GM12878 (cell line): ENCODE measurements at regions not wholly inside any gene's neighbourhood (a gene's known extent, or its start where the extent isn't known, plus 50 kb on each side); places are given as distances from the start of the nearest gene placed in this dataset.

Source experiments
- BMI1 ChIP-seq: fragments of 450-650 bp; IDR thresholded peaks from 2 replicates; pipeline ENCODE4 v1.6.1; 2016; ENCODE audit warnings: mild to moderate bottlenecking, moderate library complexity, borderline replicate concordance
- CBFB ChIP-seq: IDR thresholded peaks from 2 replicates; pipeline ENCODE4 v1.6.1; 2016; ENCODE audit warnings: antibody characterized with exemption, low read depth
- CHD2 ChIP-seq: IDR thresholded peaks from 2 replicates; pipeline ENCODE4 v1.6.1; 2011; ENCODE audit warnings: low read depth, low read length, improper control_type of control experiment, borderline replicate concordance
- CREM ChIP-seq: IDR thresholded peaks from 2 replicates; pipeline ENCODE4 v1.6.1; 2014; ENCODE audit warnings: antibody characterized with exemption, low read depth
- EED ChIP-seq: sonication (generic); IDR thresholded peaks from 2 replicates; pipeline ENCODE4 v1.6.1; 2016; ENCODE audit warnings: antibody characterized with exemption, low read depth
- ELK1 ChIP-seq: IDR thresholded peaks from 2 replicates; pipeline ENCODE4 v1.6.1; 2012; ENCODE audit warnings: low read depth, low read length, improper control_type of control experiment
- FOS ChIP-seq: IDR thresholded peaks from 3 replicates; pipeline ENCODE4 v1.6.1; 2011; ENCODE audit warnings: borderline replicate concordance; ENCODE audit not compliant: insufficient read length; ENCODE audit errors: extremely low read depth
- FOXM1 ChIP-seq: IDR thresholded peaks from 2 replicates; pipeline ENCODE4 v1.6.1; 2012; ENCODE audit warnings: low read depth, mild to moderate bottlenecking, inconsistent platforms, low read length, moderate library complexity
- IRF5 ChIP-seq: fragments of 450-650 bp; IDR thresholded peaks from 2 replicates; pipeline ENCODE4 v1.6.1; 2017; ENCODE audit warnings: borderline replicate concordance
- JUNB ChIP-seq: IDR thresholded peaks from 2 replicates; pipeline ENCODE4 v1.6.1; 2016; ENCODE audit warnings: antibody characterized with exemption, mild to moderate bottlenecking
- JUND ChIP-seq: IDR thresholded peaks from 2 replicates; pipeline ENCODE4 v1.6.1; 2012; ENCODE audit warnings: low read depth, mild to moderate bottlenecking, low read length, improper control_type of control experiment, moderate library complexity
- KDM1A ChIP-seq: fragments of 200-600 bp; sonication (generic); IDR thresholded peaks from 2 replicates; pipeline ENCODE4 v1.6.1; 2016; ENCODE audit warnings: borderline replicate concordance
- MYC ChIP-seq: IDR thresholded peaks from 2 replicates; pipeline ENCODE4 v1.6.1; 2011; ENCODE audit warnings: mild to moderate bottlenecking, low read length, moderate library complexity, inconsistent platforms; ENCODE audit not compliant: insufficient read depth, insufficient replicate concordance, insufficient read length, severe bottlenecking
- NBN ChIP-seq: fragments of 450-650 bp; IDR thresholded peaks from 2 replicates; pipeline ENCODE4 v1.6.1; 2016
- NFIC ChIP-seq: IDR thresholded peaks from 2 replicates; pipeline ENCODE4 v1.6.1; 2012; ENCODE audit warnings: low read depth, mild to moderate bottlenecking, inconsistent platforms, low read length, moderate library complexity
- PAX5 ChIP-seq: IDR thresholded peaks from 2 replicates; pipeline ENCODE4 v1.6.1; 2011; ENCODE audit warnings: low read depth, low read length, borderline replicate concordance
- PKNOX1 ChIP-seq: fragments of 450-650 bp; IDR thresholded peaks from 2 replicates; pipeline ENCODE4 v1.6.1; 2016; ENCODE audit warnings: mild to moderate bottlenecking
- POLR2A ChIP-seq: IDR thresholded peaks from 2 replicates; pipeline ENCODE4 v1.6.1; 2011; ENCODE audit warnings: low read depth, mild to moderate bottlenecking, low read length
- POLR2AphosphoS2 ChIP-seq: IDR thresholded peaks from 2 replicates; pipeline ENCODE4 v1.6.1; 2011; ENCODE audit warnings: low read depth, mild to moderate bottlenecking, low read length, improper control_type of control experiment, moderate library complexity
- RELA ChIP-seq: fragments of 450-650 bp; IDR thresholded peaks from 2 replicates; pipeline ENCODE4 v1.8.0; 2014; ENCODE audit warnings: borderline replicate concordance; ENCODE audit not compliant: partially characterized antibody
- SPI1 ChIP-seq: IDR thresholded peaks from 2 replicates; pipeline ENCODE4 v1.6.1; 2011; ENCODE audit warnings: low read depth, mild to moderate bottlenecking, low read length, moderate library complexity, borderline replicate concordance; ENCODE audit not compliant: insufficient read depth
- USF1 ChIP-seq: IDR thresholded peaks from 2 replicates; pipeline ENCODE4 v1.6.1; 2011; ENCODE audit warnings: borderline replicate concordance, low read depth, mild to moderate bottlenecking, moderate library complexity, mixed read lengths, low read length; ENCODE audit not compliant: insufficient read depth; ENCODE audit errors: extremely low read length
- ZNF207 ChIP-seq: fragments of 450-650 bp; IDR thresholded peaks from 2 replicates; pipeline ENCODE4 v1.6.1; 2014; ENCODE audit warnings: antibody characterized with exemption, mild to moderate bottlenecking, borderline replicate concordance
- ZNF384 ChIP-seq: IDR thresholded peaks from 2 replicates; pipeline ENCODE4 v1.6.1; 2012; ENCODE audit warnings: low read depth, mild to moderate bottlenecking, low read length, improper control_type of control experiment, borderline replicate concordance
- ZNF687 ChIP-seq: fragments of 450-650 bp; IDR thresholded peaks from 2 replicates; pipeline ENCODE4 v1.6.1; 2017; ENCODE audit warnings: mild to moderate bottlenecking, moderate library complexity

- no peak for TF ChIP-seq JUND
- TF ChIP-seq RELA = no peak
- no peak for TF ChIP-seq CHD2
- no peak for TF ChIP-seq POLR2AphosphoS2
- no peak for TF ChIP-seq ZNF384
- TF ChIP-seq IRF5 = no peak
- TF ChIP-seq NFIC = no peak
- TF ChIP-seq PAX5 = no peak
- TF ChIP-seq FOXM1 = no peak
- TF ChIP-seq EED = no peak
- no peak for TF ChIP-seq PKNOX1
- TF ChIP-seq FOS = no peak
- TF ChIP-seq KDM1A = no peak
- TF ChIP-seq USF1 = no peak
- peak; percentile 46; the same call in 1 of the 2 replicates for TF ChIP-seq SPI1
- no peak for TF ChIP-seq JUNB
- no peak for TF ChIP-seq BMI1
- TF ChIP-seq MYC = no peak
- no peak for TF ChIP-seq POLR2A
- no peak for TF ChIP-seq ZNF687
- no peak for TF ChIP-seq ZNF207
- TF ChIP-seq CREM = no peak
- TF ChIP-seq CBFB = no peak
- no peak for TF ChIP-seq ELK1
- TF ChIP-seq NBN = peak; percentile 68; the same call in 1 of the 2 replicates
These were observed 84.2 kb upstream of the LAPTM4A start (continued) for GRCh38 chr2:20135631-20136050.
